CD8-positive, alpha-beta memory T cell (primary cell): ENCODE measurements at regions not wholly inside any gene's neighbourhood (a gene's known extent, or its start where the extent isn't known, plus 50 kb on each side); places are given as distances from the start of the nearest gene placed in this dataset.

Experiments
- CTCF ChIA-PET: fragments of 350-600 bp; sonication (Branson Sonifier 250); formaldehyde crosslinking; loops from one replicate; lab custom pipeline; 2021; ENCODE audit warnings: antibody characterized with exemption; lab: Charles Lee
- POLR2A ChIA-PET: fragments of 350-600 bp; sonication (Branson Sonifier 250); formaldehyde crosslinking; loops from one replicate; lab custom pipeline; 2021; ENCODE audit warnings: antibody characterized with exemption; lab: Charles Lee
- DNase-seq, 5 donors: peaks; one replicate each; pipeline versions ENCODE4 v3.0.0 to v3.0.0-alpha.2; 2020 to 2022; ENCODE audit warnings: mixed read lengths in 1 of 5
- H3K27ac ChIP-seq: one replicate; pipeline ENCODE4 v1.7.0; 2013; ENCODE audit warnings: low read depth, mild to moderate bottlenecking, low read length, moderate library complexity
- H3K27me3 ChIP-seq: 2 replicates; pipeline ENCODE4 v1.7.0; 2013; ENCODE audit warnings: low read length, mild to moderate bottlenecking; ENCODE audit not compliant: insufficient read depth, poor library complexity, severe bottlenecking
- H3K36me3 ChIP-seq: 2 replicates; pipeline ENCODE4 v1.7.0; 2013; ENCODE audit warnings: mild to moderate bottlenecking, low read length, moderate library complexity; ENCODE audit not compliant: insufficient read depth
- H3K4me1 ChIP-seq: 2 replicates; pipeline ENCODE4 v1.7.0; 2013; ENCODE audit warnings: mild to moderate bottlenecking, low read length, moderate library complexity; ENCODE audit not compliant: insufficient read depth
- H3K4me3 ChIP-seq: 2 replicates; pipeline ENCODE4 v1.7.0; 2013; ENCODE audit warnings: mild to moderate bottlenecking, low read length
- H3K9me3 ChIP-seq: 2 replicates; pipeline ENCODE4 v1.7.0; 2013; ENCODE audit warnings: mild to moderate bottlenecking, low read length
- H3K27ac Mint-ChIP-seq, 8 donors: one replicate each; pipeline ENCODE4 v1.8.0; 2020 to 2021; ENCODE audit warnings: mixed read lengths in 8 of 8, mild to moderate bottlenecking in 6 of 8, inconsistent platforms in 3 of 8, moderate library complexity in 3 of 8
- H3K27me3 Mint-ChIP-seq, 2 donors: one replicate each; pipeline ENCODE4 v1.8.0; 2020 to 2021; ENCODE audit warnings: mixed read lengths in 2 of 2, mild to moderate bottlenecking in 1 of 2, moderate library complexity in 1 of 2
- H3K36me3 Mint-ChIP-seq, 3 donors: one replicate each; pipeline ENCODE4 v1.8.0; 2020 to 2021; ENCODE audit warnings: mixed read lengths in 3 of 3, inconsistent platforms in 1 of 3, mild to moderate bottlenecking in 1 of 3
- H3K4me1 Mint-ChIP-seq, 3 donors: one replicate each; pipeline ENCODE4 v1.8.0; 2020 to 2021; ENCODE audit warnings: mixed read lengths in 3 of 3, inconsistent platforms in 1 of 3, mild to moderate bottlenecking in 1 of 3
- H3K4me3 Mint-ChIP-seq, 7 donors: one replicate each; pipeline ENCODE4 v1.8.0; 2020 to 2021; ENCODE audit warnings: mixed read lengths in 7 of 7, mild to moderate bottlenecking in 6 of 7, moderate library complexity in 4 of 7, inconsistent platforms in 2 of 7
- H3K9me3 Mint-ChIP-seq, 5 donors: one replicate each; pipeline ENCODE4 v1.8.0; 2020 to 2022; ENCODE audit warnings: mixed read lengths in 5 of 5, mild to moderate bottlenecking in 3 of 5, moderate library complexity in 2 of 5, inconsistent platforms in 1 of 5

- Histone ChIP-seq H3K4me1 (no peaks in the 10 kb centered on the region), H3K4me3 (no peak overlapping the region), H3K27me3 (no peaks in the 10 kb centered on the region), H3K27ac (no peak overlapping the region), H3K9me3 (no peaks in the 10 kb centered on the region), H3K36me3 (no peaks in the 10 kb centered on the region)
- ChIA-PET POLR2A (no interaction called here), CTCF (no interaction called here)
- no peaks in the 10 kb centered on the region for H3K27me3 Mint-ChIP-seq
- no peak for DNase-seq
- peaks cover 8 to 43% (median 21%) of the 10 kb centered on the region in 5 donors for H3K9me3 Mint-ChIP-seq
- no peak overlapping the region for H3K27ac Mint-ChIP-seq
- no peaks in the 10 kb centered on the region for H3K4me1 Mint-ChIP-seq
- H3K4me3 Mint-ChIP-seq = no peak overlapping the region
- H3K36me3 Mint-ChIP-seq = no peaks in the 10 kb centered on the region
Measured at GRCh38 chr2:81250270-81250669, 945.7 kb upstream of the LRRTM1 start.

GRCh38 chr2:81249152-81249551 lies 944.6 kb upstream of the LRRTM1 start:
- Histone ChIP-seq H3K27ac (no peak overlapping the region), H3K36me3 (no peaks in the 10 kb centered on the region), H3K27me3 (no peaks in the 10 kb centered on the region), H3K4me3 (no peak overlapping the region), H3K9me3 (no peaks in the 10 kb centered on the region), H3K4me1 (no peaks in the 10 kb centered on the region)
- no peak overlapping the region for H3K27ac Mint-ChIP-seq
- no peaks in the 10 kb centered on the region for H3K4me1 Mint-ChIP-seq
- H3K4me3 Mint-ChIP-seq = no peak overlapping the region
- ChIA-PET POLR2A (no interaction called here), CTCF (no interaction called here)
- H3K27me3 Mint-ChIP-seq = no peaks in the 10 kb centered on the region
- peaks cover 11 to 48% (median 19%) of the 10 kb centered on the region in 5 donors for H3K9me3 Mint-ChIP-seq
- no peaks in the 10 kb centered on the region for H3K36me3 Mint-ChIP-seq
- DNase-seq = no peak

- H3K36me3 Mint-ChIP-seq = no peaks in the 10 kb centered on the region
- H3K27ac Mint-ChIP-seq = peak overlapping the region in 1 of 8 donors; percentile 69
- Histone ChIP-seq H3K4me1 (no peaks in the 10 kb centered on the region), H3K27me3 (no peaks in the 10 kb centered on the region), H3K36me3 (no peaks in the 10 kb centered on the region), H3K9me3 (no peaks in the 10 kb centered on the region), H3K4me3 (no peak overlapping the region), H3K27ac (no peak overlapping the region)
- H3K4me3 Mint-ChIP-seq = no peak overlapping the region
- no peaks in the 10 kb centered on the region for H3K27me3 Mint-ChIP-seq
- H3K4me1 Mint-ChIP-seq = no peaks in the 10 kb centered on the region
- POLR2A ChIA-PET = no interaction called here
- H3K9me3 Mint-ChIP-seq = peaks cover 10 to 52% (median 19%) of the 10 kb centered on the region in 5 donors
- CTCF ChIA-PET = no interaction called here
- DNase-seq = no peak
Measured at GRCh38 chr2:81247648-81248047, 943.1 kb upstream of the LRRTM1 start.

- no peaks in the 10 kb centered on the region for H3K27me3 Mint-ChIP-seq
- CTCF ChIA-PET = no interaction called here
Measured at GRCh38 chr2:81242501-81242900, 937.9 kb upstream of the LRRTM1 start.

GRCh38 chr2:81238462-81238861 lies 933.9 kb upstream of the LRRTM1 start:
- H3K27ac Mint-ChIP-seq = no peak overlapping the region
- no peak overlapping the region for H3K4me3 Mint-ChIP-seq
- no peaks in the 10 kb centered on the region for H3K36me3 ChIP-seq
- no peaks in the 10 kb centered on the region for H3K4me1 ChIP-seq
- ChIA-PET CTCF (no interaction called here), POLR2A (no interaction called here)
- no peaks in the 10 kb centered on the region for H3K9me3 ChIP-seq
- no peaks in the 10 kb centered on the region for H3K27me3 Mint-ChIP-seq
- no peaks in the 10 kb centered on the region for H3K27me3 ChIP-seq
- no peak overlapping the region for H3K4me3 ChIP-seq
- no peak for DNase-seq
- H3K9me3 Mint-ChIP-seq = peaks cover 2 to 32% (median 16%) of the 10 kb centered on the region in 5 donors
- H3K4me1 Mint-ChIP-seq = no peaks in the 10 kb centered on the region
- no peaks in the 10 kb centered on the region for H3K36me3 Mint-ChIP-seq
- no peak overlapping the region for H3K27ac ChIP-seq

More at GRCh38 chr2:81242501-81242900, 937.9 kb upstream of the LRRTM1 start:
- Mint-ChIP-seq H3K9me3 (peaks cover 5 to 52% (median 21%) of the 10 kb centered on the region in 5 donors), H3K27ac (no peak overlapping the region), H3K36me3 (no peaks in the 10 kb centered on the region), H3K4me1 (no peaks in the 10 kb centered on the region), H3K4me3 (no peak overlapping the region)
- Histone ChIP-seq H3K36me3 (no peaks in the 10 kb centered on the region), H3K27ac (no peak overlapping the region), H3K9me3 (no peaks in the 10 kb centered on the region), H3K27me3 (no peaks in the 10 kb centered on the region), H3K4me3 (no peak overlapping the region), H3K4me1 (no peaks in the 10 kb centered on the region)
- DNase-seq = no peak
- POLR2A ChIA-PET = no interaction called here

GRCh38 chr2:81235601-81236000 lies 931.0 kb upstream of the LRRTM1 start:
- POLR2A ChIA-PET = no interaction called here
- no peak for DNase-seq
- Histone ChIP-seq H3K27me3 (no peaks in the 10 kb centered on the region), H3K27ac (no peak overlapping the region), H3K4me1 (no peaks in the 10 kb centered on the region), H3K4me3 (no peak overlapping the region), H3K36me3 (no peaks in the 10 kb centered on the region), H3K9me3 (no peaks in the 10 kb centered on the region)
- Mint-ChIP-seq H3K27me3 (no peaks in the 10 kb centered on the region), H3K4me3 (no peak overlapping the region), H3K36me3 (no peaks in the 10 kb centered on the region), H3K4me1 (no peaks in the 10 kb centered on the region), H3K9me3 (peaks cover 7 to 36% (median 20%) of the 10 kb centered on the region in 5 donors), H3K27ac (no peak overlapping the region)
- CTCF ChIA-PET = no interaction called here

GRCh38 chr2:81234711-81235110 lies 930.2 kb upstream of the LRRTM1 start:
- Mint-ChIP-seq H3K4me1 (no peaks in the 10 kb centered on the region), H3K4me3 (no peak overlapping the region), H3K27ac (no peak overlapping the region), H3K27me3 (no peaks in the 10 kb centered on the region), H3K36me3 (no peaks in the 10 kb centered on the region), H3K9me3 (peaks cover 9 to 30% (median 19%) of the 10 kb centered on the region in 5 donors)
- H3K9me3 ChIP-seq = no peaks in the 10 kb centered on the region
- H3K4me3 ChIP-seq = no peak overlapping the region
- no peaks in the 10 kb centered on the region for H3K27me3 ChIP-seq
- DNase-seq = no peak
- no peaks in the 10 kb centered on the region for H3K4me1 ChIP-seq
- no peaks in the 10 kb centered on the region for H3K36me3 ChIP-seq
- ChIA-PET POLR2A (no interaction called here), CTCF (no interaction called here)
- H3K27ac ChIP-seq = no peak overlapping the region

- Mint-ChIP-seq H3K27me3 (no peaks in the 10 kb centered on the region), H3K4me3 (no peak overlapping the region), H3K36me3 (no peaks in the 10 kb centered on the region), H3K9me3 (peaks cover 0 to 39% (median 15%) of the 10 kb centered on the region in 5 donors), H3K27ac (no peak overlapping the region), H3K4me1 (no peaks in the 10 kb centered on the region)
- Histone ChIP-seq H3K27ac (no peak overlapping the region), H3K4me1 (no peaks in the 10 kb centered on the region), H3K4me3 (no peak overlapping the region), H3K36me3 (no peaks in the 10 kb centered on the region), H3K9me3 (no peaks in the 10 kb centered on the region), H3K27me3 (no peaks in the 10 kb centered on the region)
- POLR2A ChIA-PET = no interaction called here
- CTCF ChIA-PET = no interaction called here
- DNase-seq = no peak
Measured at GRCh38 chr2:81225756-81226155, 921.2 kb upstream of the LRRTM1 start.

- H3K4me3 Mint-ChIP-seq = no peak overlapping the region
- H3K9me3 Mint-ChIP-seq = peaks cover 10 to 29% (median 18%) of the 10 kb centered on the region in 5 donors
- no peak overlapping the region for H3K27ac ChIP-seq
- no peaks in the 10 kb centered on the region for H3K36me3 Mint-ChIP-seq
- no peaks in the 10 kb centered on the region for H3K36me3 ChIP-seq
- no peaks in the 10 kb centered on the region for H3K27me3 Mint-ChIP-seq
- no peaks in the 10 kb centered on the region for H3K9me3 ChIP-seq
- H3K4me1 Mint-ChIP-seq = no peaks in the 10 kb centered on the region
- H3K4me3 ChIP-seq = no peak overlapping the region
- no peaks in the 10 kb centered on the region for H3K27me3 ChIP-seq
- no peaks in the 10 kb centered on the region for H3K4me1 ChIP-seq
- CTCF ChIA-PET = no interaction called here
- DNase-seq = no peak
- H3K27ac Mint-ChIP-seq = no peak overlapping the region
- POLR2A ChIA-PET = no interaction called here
Measured at GRCh38 chr2:81213598-81213997, 909.0 kb upstream of the LRRTM1 start.
